Left lung (tissue), 4 donors: ENCODE measurements at regions not wholly inside any gene's neighbourhood (a gene's known extent, or its start where the extent isn't known, plus 50 kb on each side); places are given as distances from the start of the nearest gene placed in this dataset.

Experiments used
- ATAC-seq: fragments of 200-7000 bp; cut with Tn5 transposase; one replicate; pipeline ENCODE4 v1.9.1; 2020; ENCODE audit warnings: moderate library complexity
- DNase-seq, 4 donors: peaks; one replicate each; pipeline ENCODE4 v3.0.0-alpha.2; 2013 to 2020
- H3K27ac ChIP-seq, 2 donors: fragments of 200-600 bp; sonication (generic) in 1 of 2; one replicate each; pipeline versions ENCODE4 v1.5.0 to v1.8.0; 2020 to 2021
- H3K27me3 ChIP-seq, 2 donors: fragments of 200-600 bp; sonication (generic) in 1 of 2; one replicate each; pipeline versions ENCODE4 v1.5.0 to v1.8.0; 2020 to 2021
- H3K36me3 ChIP-seq, 2 donors: fragments of 200-600 bp; sonication (generic) in 1 of 2; one replicate each; pipeline versions ENCODE4 v1.5.0 to v1.8.0; 2020 to 2021
- H3K4me1 ChIP-seq, 2 donors: fragments of 200-600 bp; one replicate each; pipeline ENCODE4 v1.8.0; 2021
- H3K4me3 ChIP-seq, 2 donors: fragments of 200-600 bp; sonication (generic) in 1 of 2; one replicate each; pipeline versions ENCODE4 v1.5.0 to v1.8.0; 2020 to 2021; ENCODE audit warnings: mild to moderate bottlenecking in 1 of 2
- H3K9me3 ChIP-seq, 2 donors: fragments of 200-600 bp; sonication (generic) in 1 of 2; one replicate each; pipeline versions ENCODE4 v1.5.0 to v1.8.0; 2020 to 2021
- intact Hi-C, 2 donors: fragments of 100-400 bp; cut with DNase I; formaldehyde crosslinking; loops; one replicate each; pipeline versions ENCODE4 v1.11.2 to v1.14.2; 2022
- TF ChIP-seq, protein P1 (sequence below), 2 donors: fragments of 200-600 bp; sonication (generic) in 1 of 2; IDR thresholded peaks; one replicate each; pipeline versions ENCODE4 v1.5.0 to v1.8.0; 2021; ENCODE audit warnings: antibody characterized with exemption in 2 of 2
- donor health status: DM: no; HTN: yes; CAD: no.
- donor health status: DM: no; HTN: no; CAD: no.

DNA sequence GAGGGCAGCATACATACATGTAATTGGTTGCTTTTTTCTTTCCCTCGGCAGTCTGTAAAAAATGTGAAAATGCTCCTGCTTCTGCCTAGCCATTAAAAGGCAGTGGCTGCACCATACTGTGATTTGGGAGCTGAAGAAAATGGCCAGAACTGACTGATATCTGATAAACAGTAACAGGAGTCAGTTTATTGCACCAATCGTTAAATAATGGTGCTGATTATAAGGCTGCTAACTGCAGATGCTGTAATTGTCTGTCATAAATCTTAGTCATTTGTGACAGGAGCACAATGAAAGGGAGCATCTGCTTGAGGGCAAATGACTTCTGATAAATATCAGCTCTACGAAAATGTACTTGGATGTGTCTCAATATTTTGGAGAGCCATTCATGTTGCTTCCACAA, 263.1 kb upstream of the DNAJC19 start:
- intact Hi-C loops = no loop called here
- no peaks in the 10 kb centered on the region for H3K27me3 ChIP-seq
- no peaks in the 10 kb centered on the region for H3K9me3 ChIP-seq
- H3K36me3 ChIP-seq = no peaks in the 10 kb centered on the region
- H3K4me1 ChIP-seq = no peaks in the 10 kb centered on the region
- no peak overlapping the region for H3K4me3 ChIP-seq
- H3K27ac ChIP-seq = no peak overlapping the region
- TF ChIP-seq, protein P1, sequence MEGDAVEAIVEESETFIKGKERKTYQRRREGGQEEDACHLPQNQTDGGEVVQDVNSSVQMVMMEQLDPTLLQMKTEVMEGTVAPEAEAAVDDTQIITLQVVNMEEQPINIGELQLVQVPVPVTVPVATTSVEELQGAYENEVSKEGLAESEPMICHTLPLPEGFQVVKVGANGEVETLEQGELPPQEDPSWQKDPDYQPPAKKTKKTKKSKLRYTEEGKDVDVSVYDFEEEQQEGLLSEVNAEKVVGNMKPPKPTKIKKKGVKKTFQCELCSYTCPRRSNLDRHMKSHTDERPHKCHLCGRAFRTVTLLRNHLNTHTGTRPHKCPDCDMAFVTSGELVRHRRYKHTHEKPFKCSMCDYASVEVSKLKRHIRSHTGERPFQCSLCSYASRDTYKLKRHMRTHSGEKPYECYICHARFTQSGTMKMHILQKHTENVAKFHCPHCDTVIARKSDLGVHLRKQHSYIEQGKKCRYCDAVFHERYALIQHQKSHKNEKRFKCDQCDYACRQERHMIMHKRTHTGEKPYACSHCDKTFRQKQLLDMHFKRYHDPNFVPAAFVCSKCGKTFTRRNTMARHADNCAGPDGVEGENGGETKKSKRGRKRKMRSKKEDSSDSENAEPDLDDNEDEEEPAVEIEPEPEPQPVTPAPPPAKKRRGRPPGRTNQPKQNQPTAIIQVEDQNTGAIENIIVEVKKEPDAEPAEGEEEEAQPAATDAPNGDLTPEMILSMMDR (IDR thresholded peaks at IDR 0.05) = no peak
- ATAC-seq (no peak), DNase-seq (no peak)

DNA sequence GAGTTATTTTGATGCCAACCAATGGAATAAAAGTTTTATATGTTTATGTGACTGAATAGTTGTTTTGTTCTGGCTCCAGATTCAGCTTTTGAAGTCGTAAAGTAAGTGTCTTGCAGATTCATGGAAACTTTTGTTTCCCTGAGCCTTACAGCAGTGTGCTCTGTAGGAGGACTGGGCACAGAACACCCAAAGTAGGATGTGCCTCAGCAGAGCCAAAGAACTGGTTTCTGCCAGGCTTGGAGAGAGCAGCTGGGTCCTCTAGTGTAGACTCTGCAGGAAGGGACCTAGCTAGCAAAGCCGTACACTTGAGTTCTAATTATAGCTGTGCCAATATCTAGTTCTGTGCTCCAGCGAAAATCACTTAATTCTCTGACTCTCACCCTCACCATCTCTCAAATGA, 261.2 kb upstream of the DNAJC19 start:
- Histone ChIP-seq H3K4me3 (no peak overlapping the region), H3K9me3 (no peaks in the 10 kb centered on the region), H3K27me3 (no peaks in the 10 kb centered on the region), H3K27ac (no peak overlapping the region), H3K36me3 (no peaks in the 10 kb centered on the region), H3K4me1 (no peaks in the 10 kb centered on the region)
- TF ChIP-seq, protein P1 (IDR thresholded peaks at IDR 0.05) = no peak
- intact Hi-C loops = no loop called here
- ATAC-seq = no peak
- no peak for DNase-seq

DNA sequence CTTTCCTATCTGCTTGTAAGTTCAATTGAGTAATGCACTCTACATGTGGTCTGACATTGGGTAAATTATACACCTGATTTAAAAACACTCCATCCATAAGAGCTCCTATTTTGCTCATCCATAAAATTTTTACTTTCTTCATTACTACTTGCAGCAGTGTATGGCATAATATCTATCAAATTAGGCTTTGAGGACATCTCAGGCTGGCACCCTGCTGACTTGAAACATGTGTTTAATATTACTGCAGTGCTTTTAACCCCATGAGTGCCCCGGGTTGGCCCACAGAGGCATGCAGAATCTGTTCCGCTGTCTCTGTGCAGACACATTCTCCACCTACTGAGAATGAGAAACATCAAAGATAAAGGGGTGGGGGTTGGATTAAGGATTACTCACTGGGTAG, 249.9 kb upstream of the DNAJC19 start:
- intact Hi-C loops = no loop called here
- H3K9me3 ChIP-seq = no peaks in the 10 kb centered on the region
- no peaks in the 10 kb centered on the region for H3K36me3 ChIP-seq
- H3K4me1 ChIP-seq = no peaks in the 10 kb centered on the region
- TF ChIP-seq, protein P1 (IDR thresholded peaks at IDR 0.05) = no peak
- no peak overlapping the region for H3K4me3 ChIP-seq
- no peak overlapping the region for H3K27ac ChIP-seq
- no peaks in the 10 kb centered on the region for H3K27me3 ChIP-seq
- DNase-seq = no peak
- no peak for ATAC-seq

DNA sequence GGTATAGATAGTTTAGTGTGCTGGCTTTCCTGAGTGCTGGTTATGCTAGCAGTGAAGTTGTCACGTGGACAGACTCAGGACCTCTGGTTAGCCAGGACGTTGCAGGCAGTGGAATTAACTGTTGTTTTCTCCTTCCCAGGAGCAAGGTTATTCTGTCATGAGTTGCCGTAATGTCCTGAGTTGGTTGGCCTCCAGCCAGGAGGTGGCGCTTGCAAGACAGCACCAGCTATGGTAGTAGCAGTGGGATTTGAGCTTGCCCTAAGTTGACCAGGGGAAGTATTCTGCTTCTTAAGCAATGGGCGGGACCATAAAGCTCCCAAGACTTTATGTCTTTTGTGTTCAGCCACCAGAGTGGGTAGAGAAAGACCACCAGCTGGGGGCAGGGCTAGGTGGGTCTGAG, 240.7 kb upstream of the DNAJC19 start:
- no peak overlapping the region for H3K27ac ChIP-seq
- TF ChIP-seq, protein P1 (IDR thresholded peaks at IDR 0.05) = no peak
- intact Hi-C loops = no loop called here
- H3K4me3 ChIP-seq = no peak overlapping the region
- peaks cover 0 to 2% of the 10 kb centered on the region in 2 donors for H3K9me3 ChIP-seq
- ATAC-seq = no peak
- no peaks in the 10 kb centered on the region for H3K27me3 ChIP-seq
- DNase-seq = peak in 1 of 4 donors; percentile 32
- no peaks in the 10 kb centered on the region for H3K36me3 ChIP-seq
- H3K4me1 ChIP-seq = no peaks in the 10 kb centered on the region

DNA sequence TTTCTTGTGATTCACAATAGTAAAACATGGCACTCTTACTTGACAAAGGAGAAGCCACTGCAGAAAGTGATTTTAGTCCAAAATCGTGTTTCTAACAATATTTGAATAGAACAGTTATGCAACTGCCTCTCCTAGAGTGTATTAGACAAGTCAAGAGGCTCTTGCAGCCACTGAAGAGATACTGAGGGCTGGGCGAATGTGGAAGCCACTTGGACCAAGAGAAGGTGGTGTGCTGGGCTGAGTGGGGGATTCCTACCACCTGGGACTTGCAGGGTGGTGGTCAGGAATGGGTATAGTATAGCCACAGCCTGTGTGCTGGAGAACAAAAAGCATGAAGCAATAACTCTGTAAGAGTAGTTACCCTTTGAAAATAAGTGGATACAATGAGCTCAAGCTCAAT, 223.8 kb upstream of the DNAJC19 start:
- Histone ChIP-seq H3K27ac (no peak overlapping the region), H3K4me1 (no peaks in the 10 kb centered on the region), H3K27me3 (peaks cover 0 to 5% of the 10 kb centered on the region in 2 donors), H3K9me3 (no peaks in the 10 kb centered on the region), H3K36me3 (no peaks in the 10 kb centered on the region), H3K4me3 (no peak overlapping the region)
- TF ChIP-seq, protein P1 (IDR thresholded peaks at IDR 0.05) = no peak
- peak in 2 of 4 donors; percentile 10 to 30 for DNase-seq
- intact Hi-C loops = no loop called here
- ATAC-seq = peak; percentile 82
